Gastroesophageal sphincter (tissue), 2 donors: ENCODE measurements at regions not wholly inside any gene's neighbourhood (a gene's known extent, or its start where the extent isn't known, plus 50 kb on each side); places are given as distances from the start of the nearest gene placed in this dataset.

Experiments
- EP300 ChIP-seq: sonication (generic); formaldehyde crosslinking; IDR thresholded peaks from one replicate; pipeline ENCODE4 v1.6.1; 2017; ENCODE audit warnings: antibody characterized with exemption, mild to moderate bottlenecking
- POLR2A ChIP-seq, 2 donors: fragments of 450-650 bp; IDR thresholded peaks; one replicate each; pipeline ENCODE4 v1.6.1; 2017; ENCODE audit warnings: antibody characterized with exemption in 2 of 2, mild to moderate bottlenecking in 2 of 2, moderate library complexity in 1 of 2
- POLR2AphosphoS5 ChIP-seq: sonication (generic); formaldehyde crosslinking; IDR thresholded peaks from one replicate; pipeline ENCODE4 v1.6.1; 2017; ENCODE audit warnings: antibody characterized with exemption

DNA sequence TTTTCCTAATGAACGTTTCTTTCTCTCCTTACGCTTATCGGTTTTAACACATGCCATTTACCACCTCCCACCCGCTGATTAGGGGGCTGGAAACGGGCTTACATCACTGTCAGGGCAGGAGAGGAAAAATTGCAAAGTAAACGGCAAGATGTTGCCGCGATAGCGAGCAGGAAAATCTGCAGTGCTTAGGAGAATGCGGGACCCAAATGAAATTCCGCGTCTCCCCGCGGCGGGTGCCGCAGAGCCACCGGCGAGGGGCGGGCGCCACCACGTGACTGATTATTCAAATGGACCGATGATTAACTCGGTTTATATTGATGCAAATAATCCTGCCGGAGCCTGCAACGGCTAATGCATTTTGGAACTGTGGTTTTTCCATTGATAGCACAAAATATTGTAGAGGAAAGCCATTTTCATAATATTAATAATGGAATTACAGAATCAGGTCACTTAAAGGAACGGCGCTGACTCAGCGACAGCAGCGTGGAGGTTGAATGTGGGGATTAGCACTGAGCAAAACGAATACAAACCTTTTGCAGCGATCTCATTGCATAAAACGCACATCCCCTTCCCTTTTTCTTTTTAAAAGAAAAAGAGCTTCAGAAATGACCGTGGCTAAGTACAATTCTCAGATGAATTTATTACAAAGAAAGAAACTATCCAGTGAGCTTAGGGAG is 224.2 kb downstream of the STIM2 start:
- TF ChIP-seq EP300 (no peak), POLR2AphosphoS5 (no peak), POLR2A (IDR thresholded peaks at IDR 0.05) (no peak)
